OCI-LY7 (cell line): ENCODE measurements at regions not wholly inside any gene's neighbourhood (a gene's known extent, or its start where the extent isn't known, plus 50 kb on each side); places are given as distances from the start of the nearest gene placed in this dataset.

Source experiments
- BruUV-seq: library from RNA; stranded (reverse); fragments of 400-500 nt; replicated peaks from 2 replicates; lab custom pipeline; 2021; lab: Mats Ljungman, UMichigan
- CTCF ChIA-PET: fragments of 300-600 bp; sonication (Branson Sonifier 250); formaldehyde crosslinking; loops from one replicate; lab custom pipeline; 2022; ENCODE audit warnings: antibody characterized with exemption; ENCODE audit not compliant: unreplicated experiment; lab: Charles Lee
- POLR2A ChIA-PET: fragments of 300-600 bp; sonication (Branson Sonifier 250); formaldehyde crosslinking; loops from one replicate; lab custom pipeline; 2022; ENCODE audit warnings: antibody characterized with exemption; lab: Charles Lee
- DNase-seq: peaks from one replicate; pipeline ENCODE4 v3.0.0-alpha.2; 2015; ENCODE audit warnings: low spot score
- H2AFZ ChIP-seq: fragments of 200-600 bp; sonication (generic), shearing (Covaris generic); 2 replicates; pipeline ENCODE4 v1.6.1; 2014; ENCODE audit warnings: mild to moderate bottlenecking, antibody characterized with exemption, low read length, moderate library complexity
- H3K27ac ChIP-seq: fragments of 200-600 bp; sonication (generic); 2 replicates; pipeline ENCODE4 v1.5.1; 2014; ENCODE audit warnings: mixed run types, low read depth, mild to moderate bottlenecking, moderate library complexity, low read length, inconsistent platforms; ENCODE audit not compliant: poor library complexity, severe bottlenecking
- H3K36me3 ChIP-seq: fragments of 200-600 bp; sonication (generic); 2 replicates; pipeline ENCODE4 v1.6.1; 2014; ENCODE audit warnings: mild to moderate bottlenecking, antibody characterized with exemption, low read length, moderate library complexity, mixed read lengths; ENCODE audit not compliant: insufficient read depth
- H3K4me1 ChIP-seq: fragments of 200-600 bp; sonication (generic); 2 replicates; pipeline ENCODE4 v1.5.1; 2014; ENCODE audit warnings: mild to moderate bottlenecking, low read length; ENCODE audit not compliant: insufficient read depth, poor library complexity, severe bottlenecking
- H3K4me2 ChIP-seq: fragments of 200-600 bp; sonication (generic); 2 replicates; pipeline ENCODE4 v1.6.1; 2014; ENCODE audit warnings: mild to moderate bottlenecking, low read length
- H3K4me3 ChIP-seq: fragments of 200-600 bp; sonication (generic); 2 replicates; pipeline ENCODE4 v1.5.1; 2014; ENCODE audit warnings: mild to moderate bottlenecking, low read depth, low read length; ENCODE audit not compliant: poor library complexity, severe bottlenecking
- H3K79me2 ChIP-seq: fragments of 200-600 bp; sonication (generic); 2 replicates; pipeline ENCODE4 v1.6.1; 2016; ENCODE audit warnings: low read depth, mild to moderate bottlenecking, low read length, moderate library complexity, mixed read lengths; ENCODE audit not compliant: insufficient read depth
- H3K9me2 ChIP-seq: fragments of 200-600 bp; sonication (generic); 2 replicates; pipeline ENCODE4 v1.6.1; 2016; ENCODE audit warnings: mild to moderate bottlenecking, low read length, mixed read lengths; ENCODE audit not compliant: insufficient read depth
- H3K9me3 ChIP-seq: fragments of 200-600 bp; sonication (generic); 2 replicates; pipeline ENCODE4 v1.6.1; 2014; ENCODE audit warnings: mild to moderate bottlenecking, mixed run types, low read length, mixed read lengths
- H4K20me1 ChIP-seq: fragments of 200-600 bp; sonication (generic); 2 replicates; pipeline ENCODE4 v1.6.1; 2014; ENCODE audit warnings: mild to moderate bottlenecking, antibody characterized with exemption, low read length, moderate library complexity, mixed read lengths; ENCODE audit not compliant: insufficient read depth
- CTCF ChIP-seq: fragments of 200-600 bp; sonication (generic); conservative IDR thresholded peaks from 2 replicates; pipeline ENCODE4 v1.5.1; 2014; ENCODE audit warnings: mild to moderate bottlenecking, antibody characterized with exemption, low read length, moderate library complexity, mixed read lengths
- EZH2phosphoT487 ChIP-seq: fragments of 200-600 bp; sonication (generic); IDR thresholded peaks from 2 replicates; pipeline ENCODE4 v1.6.1; 2018; ENCODE audit warnings: low read depth, borderline replicate concordance, mild to moderate bottlenecking, mixed run types, antibody characterized with exemption, low read length, moderate library complexity, mixed read lengths
- intact Hi-C: fragments of 100-400 bp; cut with micrococcal nuclease; formaldehyde crosslinking; loops from one replicate; pipeline ENCODE4 v1.10.0; 2022; ENCODE audit not compliant: unreplicated experiment

- CTCF ChIA-PET = no interaction called here
- Histone ChIP-seq H3K9me3 (no peaks in the 10 kb centered on the region), H3K27ac (no peak overlapping the region), H3K4me1 (no peaks in the 10 kb centered on the region), H4K20me1 (no peaks in the 10 kb centered on the region), H3K36me3 (no peaks in the 10 kb centered on the region), H3K79me2 (no peaks in the 10 kb centered on the region), H2AFZ (no peak overlapping the region), H3K9me2 (no peaks in the 10 kb centered on the region), H3K4me2 (no peak overlapping the region), H3K4me3 (no peak overlapping the region)
- no peak for TF ChIP-seq EZH2phosphoT487
- TF ChIP-seq CTCF = no peak
- intact Hi-C loops = no loop called here
- no peak for DNase-seq
- BruUV-seq = no TSS peak
- POLR2A ChIA-PET = no interaction called here
Measured at GRCh38 chr19:34580055-34580336, 97.0 kb downstream of the SCGB2B2 start.

DNA sequence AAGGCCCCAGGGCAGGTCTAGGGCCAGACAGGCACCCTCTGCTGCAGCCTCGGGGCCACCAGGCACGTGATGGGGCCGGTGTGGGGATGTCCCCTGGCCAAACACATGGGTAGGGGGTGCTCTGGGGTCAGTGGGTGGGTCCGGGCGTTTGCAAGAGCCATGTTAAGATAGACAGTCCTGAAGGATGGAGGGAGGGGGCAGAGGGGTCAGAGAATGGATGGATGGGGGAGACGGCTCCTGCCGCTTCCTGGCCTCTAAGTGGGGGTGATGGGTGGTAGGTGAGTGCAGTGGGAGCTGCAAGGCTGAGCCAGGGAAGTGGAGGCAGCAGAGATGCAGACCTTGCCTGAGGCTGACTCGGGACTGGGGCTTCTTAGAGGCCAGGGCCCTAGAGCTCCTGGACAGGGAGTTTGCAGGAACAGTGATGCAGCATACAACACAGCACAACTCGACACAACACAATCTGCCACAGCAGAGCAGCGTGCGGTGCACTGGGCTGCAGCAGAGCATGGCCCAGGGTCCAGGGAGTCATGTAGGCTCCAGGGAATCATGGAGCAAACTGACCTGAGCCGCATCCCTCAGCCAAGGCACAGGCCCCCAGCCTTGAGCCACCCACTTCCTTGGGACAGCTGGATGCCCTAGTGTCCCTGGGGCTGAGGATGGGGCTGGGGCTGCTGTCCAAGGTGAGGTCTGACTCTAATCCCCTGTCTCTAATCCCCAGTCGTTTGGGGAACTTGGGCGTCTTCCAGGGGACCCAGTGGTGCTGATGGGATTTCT is 97.5 kb downstream of the SCGB2B2 start:
- Histone ChIP-seq H2AFZ (no peak overlapping the region), H3K9me3 (no peaks in the 10 kb centered on the region), H4K20me1 (no peaks in the 10 kb centered on the region), H3K27ac (no peak overlapping the region), H3K9me2 (no peaks in the 10 kb centered on the region), H3K4me3 (no peak overlapping the region), H3K4me1 (no peaks in the 10 kb centered on the region), H3K36me3 (no peaks in the 10 kb centered on the region), H3K4me2 (no peak overlapping the region), H3K79me2 (no peaks in the 10 kb centered on the region)
- ChIA-PET CTCF (no interaction called here), POLR2A (no interaction called here)
- TF ChIP-seq CTCF (no peak), EZH2phosphoT487 (no peak)
- no peak for DNase-seq
- intact Hi-C loops = no loop called here
- BruUV-seq = no TSS peak

DNA sequence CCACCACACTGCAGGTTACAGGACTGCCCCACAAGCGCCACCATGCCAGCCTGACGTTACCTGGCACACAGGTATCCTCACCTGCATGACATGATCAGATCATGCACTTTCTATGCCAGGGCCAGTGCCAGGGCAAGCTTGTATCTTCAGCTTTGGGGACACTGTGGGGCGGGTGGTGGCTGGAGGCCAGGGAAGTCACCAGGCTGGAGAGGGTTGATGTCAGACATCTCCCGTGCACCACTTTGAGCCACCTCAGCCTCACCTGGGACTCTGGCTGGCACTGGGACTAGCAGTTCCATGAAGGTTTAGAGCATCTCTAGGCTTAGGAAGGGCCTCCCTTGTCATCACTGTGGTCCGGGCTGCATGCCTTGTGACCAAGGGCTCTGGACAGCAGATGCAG is 97.2 kb downstream of the WTIP start:
- BruUV-seq = no TSS peak
- H2AFZ ChIP-seq = no peak overlapping the region
- no peaks in the 10 kb centered on the region for H3K9me3 ChIP-seq

More for the DNA sequence above, 97.2 kb downstream of the WTIP start:
- no peak overlapping the region for H3K27ac ChIP-seq
- no peak for TF ChIP-seq CTCF
- no peak for TF ChIP-seq EZH2phosphoT487
- ChIA-PET POLR2A (no interaction called here), CTCF (no interaction called here)
- intact Hi-C loops = no loop called here
- H3K4me1 ChIP-seq = no peaks in the 10 kb centered on the region
- H3K4me3 ChIP-seq = no peak overlapping the region
- DNase-seq = no peak
- H3K36me3 ChIP-seq = no peaks in the 10 kb centered on the region
- H3K4me2 ChIP-seq = no peak overlapping the region
- H3K9me2 ChIP-seq = no peaks in the 10 kb centered on the region
- H4K20me1 ChIP-seq = no peaks in the 10 kb centered on the region
- H3K79me2 ChIP-seq = no peaks in the 10 kb centered on the region
